A673 (cell line): ENCODE measurements at regions not wholly inside any gene's neighbourhood (a gene's known extent, or its start where the extent isn't known, plus 50 kb on each side); places are given as distances from the start of the nearest gene placed in this dataset.
"Not testable (repeated sequence)": the region's sequence is repeated elsewhere in the genome, so short reads cannot be mapped to it uniquely, and the experiment has no call there.

Experiments used
- BruUV-seq: library from RNA; stranded (reverse); fragments of 400-500 nt; replicated peaks from 2 replicates; lab custom pipeline; 2021; lab: Mats Ljungman, UMichigan
- CTCF ChIA-PET: fragments of 300-600 bp; sonication (Branson Sonifier 250); formaldehyde crosslinking; loops from one replicate; lab custom pipeline; 2022; ENCODE audit warnings: antibody characterized with exemption; lab: Charles Lee
- POLR2A ChIA-PET: fragments of 300-600 bp; sonication (Branson Sonifier 250); formaldehyde crosslinking; loops from one replicate; lab custom pipeline; 2022; ENCODE audit warnings: antibody characterized with exemption; ENCODE audit not compliant: low non-redundant PET; lab: Charles Lee
- DNase-seq: peaks from one replicate; pipeline ENCODE4 v3.0.0-alpha.2; 2015; ENCODE audit warnings: low spot score
- H3K27ac ChIP-seq: fragments of 200-600 bp; sonication (generic); 2 replicates; pipeline ENCODE4 v1.5.1; 2016; ENCODE audit warnings: mixed run types, low read depth, mild to moderate bottlenecking, mixed read lengths, antibody characterized with exemption, low read length; ENCODE audit not compliant: poor library complexity, severe bottlenecking
- H3K27me3 ChIP-seq: fragments of 200-600 bp; sonication (generic); replicated peaks from 2 replicates; pipeline ENCODE4 v1.6.1; 2017; ENCODE audit warnings: mixed run types, low read depth, mild to moderate bottlenecking, mixed read lengths, antibody characterized with exemption, low read length; ENCODE audit not compliant: insufficient read depth, poor library complexity
- H3K36me3 ChIP-seq: fragments of 200-600 bp; sonication (generic); 2 replicates; pipeline ENCODE4 v1.6.1; 2016; ENCODE audit warnings: mixed run types, mild to moderate bottlenecking, mixed read lengths, antibody characterized with exemption, low read length; ENCODE audit not compliant: insufficient read depth, poor library complexity, severe bottlenecking
- H3K4me1 ChIP-seq: fragments of 200-600 bp; sonication (generic); 2 replicates; pipeline ENCODE4 v1.6.1; 2017; ENCODE audit warnings: mixed run types, mild to moderate bottlenecking, mixed read lengths, antibody characterized with exemption, low read length; ENCODE audit not compliant: insufficient read depth, poor library complexity, severe bottlenecking
- H3K4me3 ChIP-seq: fragments of 200-600 bp; sonication (generic); 2 replicates; pipeline ENCODE4 v1.5.1; 2016; ENCODE audit warnings: low read depth, mixed run types, mild to moderate bottlenecking, mixed read lengths, low read length; ENCODE audit not compliant: poor library complexity, severe bottlenecking
- H3K9me3 ChIP-seq: fragments of 200-600 bp; sonication (generic); 2 replicates; pipeline ENCODE4 v1.6.1; 2016; ENCODE audit warnings: mixed run types, low read depth, mild to moderate bottlenecking, mixed read lengths, antibody characterized with exemption, low read length; ENCODE audit not compliant: poor library complexity, severe bottlenecking
- EZH2 ChIP-seq: fragments of 200-600 bp; sonication (generic); IDR thresholded peaks from 2 replicates; pipeline ENCODE4 v1.6.1; 2017; ENCODE audit warnings: borderline replicate concordance, low read depth, mild to moderate bottlenecking, mixed read lengths, antibody characterized with exemption, low read length; ENCODE audit not compliant: poor library complexity, severe bottlenecking
- intact Hi-C: fragments of 100-400 bp; cut with micrococcal nuclease; formaldehyde crosslinking; loops from one replicate; pipeline ENCODE4 v1.10.0; 2022; ENCODE audit not compliant: unreplicated experiment
- TF ChIP-seq, protein P1 (sequence below): fragments of 300-800, 200-600 bp; sonication (generic); conservative IDR thresholded peaks from 2 replicates; pipeline ENCODE4 v1.5.1; 2017; ENCODE audit warnings: low read depth, mild to moderate bottlenecking, antibody characterized with exemption, low read length, moderate library complexity, mixed read lengths

DNA sequence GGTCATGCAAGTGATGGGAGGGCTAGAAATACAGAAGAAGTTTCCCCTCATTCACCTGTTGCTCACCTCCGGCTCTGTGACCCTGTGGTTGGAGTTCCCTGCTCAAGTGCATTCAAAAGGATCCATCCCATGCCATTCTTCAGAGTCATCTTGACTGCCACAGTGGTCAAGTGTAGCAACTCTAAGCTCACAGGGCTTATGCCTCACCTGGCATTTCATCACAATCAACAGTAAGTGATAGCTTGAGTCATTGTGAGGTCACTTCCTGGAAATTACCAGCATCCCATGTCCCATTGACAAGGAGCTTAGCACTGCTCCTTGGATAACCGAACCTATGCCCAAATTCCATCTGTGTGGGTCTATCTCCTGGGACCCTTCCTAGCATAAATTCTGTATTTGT lies 55.6 kb downstream of the OR4C45 start:
- Histone ChIP-seq H3K4me3 (no peak overlapping the region), H3K9me3 (peaks cover 37% of the 10 kb centered on the region), H3K27me3 (no peaks in the 10 kb centered on the region), H3K4me1 (no peaks in the 10 kb centered on the region), H3K36me3 (no peaks in the 10 kb centered on the region), H3K27ac (no peak overlapping the region)
- BruUV-seq: no TSS peak
- intact Hi-C loops: no loop called here
- TF ChIP-seq, protein P1, sequence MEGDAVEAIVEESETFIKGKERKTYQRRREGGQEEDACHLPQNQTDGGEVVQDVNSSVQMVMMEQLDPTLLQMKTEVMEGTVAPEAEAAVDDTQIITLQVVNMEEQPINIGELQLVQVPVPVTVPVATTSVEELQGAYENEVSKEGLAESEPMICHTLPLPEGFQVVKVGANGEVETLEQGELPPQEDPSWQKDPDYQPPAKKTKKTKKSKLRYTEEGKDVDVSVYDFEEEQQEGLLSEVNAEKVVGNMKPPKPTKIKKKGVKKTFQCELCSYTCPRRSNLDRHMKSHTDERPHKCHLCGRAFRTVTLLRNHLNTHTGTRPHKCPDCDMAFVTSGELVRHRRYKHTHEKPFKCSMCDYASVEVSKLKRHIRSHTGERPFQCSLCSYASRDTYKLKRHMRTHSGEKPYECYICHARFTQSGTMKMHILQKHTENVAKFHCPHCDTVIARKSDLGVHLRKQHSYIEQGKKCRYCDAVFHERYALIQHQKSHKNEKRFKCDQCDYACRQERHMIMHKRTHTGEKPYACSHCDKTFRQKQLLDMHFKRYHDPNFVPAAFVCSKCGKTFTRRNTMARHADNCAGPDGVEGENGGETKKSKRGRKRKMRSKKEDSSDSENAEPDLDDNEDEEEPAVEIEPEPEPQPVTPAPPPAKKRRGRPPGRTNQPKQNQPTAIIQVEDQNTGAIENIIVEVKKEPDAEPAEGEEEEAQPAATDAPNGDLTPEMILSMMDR: no peak
- no peak for TF ChIP-seq EZH2
- ChIA-PET CTCF (no interaction called here), POLR2A (no interaction called here)
- DNase-seq: no peak

GRCh38 chr11:50098186-50098725 lies 65.6 kb downstream of the OR4C45 start:
- no peaks in the 10 kb centered on the region for H3K27me3 ChIP-seq
- no TSS peak for BruUV-seq
- H3K27ac ChIP-seq: no peak overlapping the region
- no peak for DNase-seq
- no peak overlapping the region for H3K4me3 ChIP-seq
- H3K4me1 ChIP-seq: no peaks in the 10 kb centered on the region
- CTCF ChIA-PET: no interaction called here
- POLR2A ChIA-PET: no interaction called here
- intact Hi-C loops: no loop called here
- no peak for TF ChIP-seq EZH2
- TF ChIP-seq, protein P1: no peak
- no peaks in the 10 kb centered on the region for H3K36me3 ChIP-seq
- peaks cover 47% of the 10 kb centered on the region for H3K9me3 ChIP-seq

- Histone ChIP-seq H3K27ac (no peak overlapping the region), H3K4me1 (no peaks in the 10 kb centered on the region), H3K4me3 (no peak overlapping the region), H3K27me3 (no peaks in the 10 kb centered on the region), H3K36me3 (no peaks in the 10 kb centered on the region), H3K9me3 (peaks cover 56% of the 10 kb centered on the region)
- ChIA-PET CTCF (no interaction called here), POLR2A (no interaction called here)
- TF ChIP-seq, protein P1: no peak
- TF ChIP-seq EZH2: no peak
- BruUV-seq: no TSS peak
- no peak for DNase-seq
- intact Hi-C loops: no loop called here
These were observed 70.2 kb downstream of the OR4C45 start for GRCh38 chr11:50102916-50103315.

DNA sequence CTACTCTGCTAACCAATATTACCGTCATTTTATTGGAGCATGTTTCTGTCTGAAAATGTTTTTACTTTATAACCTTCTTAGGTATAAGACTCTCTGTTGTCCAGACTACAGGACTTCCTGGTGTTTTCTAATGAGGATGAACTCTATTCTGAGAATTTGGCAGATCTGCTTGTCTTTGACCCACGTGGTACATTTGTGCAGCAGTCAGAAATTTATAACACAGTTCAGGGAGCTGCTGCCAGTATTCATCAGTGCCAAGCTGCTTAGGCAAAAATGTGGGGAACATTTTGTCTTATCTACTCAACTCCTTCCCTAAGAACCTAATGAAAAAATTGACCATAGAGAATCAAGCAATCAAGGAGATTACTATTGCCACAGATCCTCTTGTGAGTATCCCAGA lies 108.0 kb downstream of the OR4C45 start:
- H3K36me3 ChIP-seq, H3K27ac ChIP-seq, POLR2A ChIA-PET, CTCF ChIA-PET, intact Hi-C loops, H3K27me3 ChIP-seq, H3K4me3 ChIP-seq, BruUV-seq, H3K4me1 ChIP-seq, DNase-seq: not testable (repeated sequence)
- H3K9me3 ChIP-seq: peaks cover 17% of the 10 kb centered on the region

DNA sequence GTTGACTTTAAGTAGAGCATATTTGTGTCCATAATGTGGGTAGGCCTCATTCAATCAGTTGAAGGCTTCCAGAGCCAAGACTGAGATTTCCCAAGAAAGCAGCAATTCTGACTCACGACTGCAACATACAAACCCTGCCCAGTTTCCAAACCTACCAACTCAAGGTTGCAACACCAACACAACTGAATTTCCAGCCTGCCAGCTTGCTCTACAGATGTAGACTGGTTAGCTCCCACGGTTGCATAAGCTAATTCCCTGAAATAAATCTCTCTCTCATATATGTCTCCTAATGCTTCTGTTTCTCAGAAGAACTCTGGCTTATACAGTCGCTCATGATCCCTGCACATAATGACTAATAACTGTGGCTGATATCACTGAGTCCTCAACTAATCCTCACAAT lies 113.6 kb downstream of the OR4C45 start:
- H3K36me3 ChIP-seq, intact Hi-C loops, BruUV-seq, H3K27me3 ChIP-seq, H3K4me3 ChIP-seq, DNase-seq, H3K4me1 ChIP-seq, POLR2A ChIA-PET, CTCF ChIA-PET, H3K27ac ChIP-seq: not testable (repeated sequence)
- H3K9me3 ChIP-seq: peaks cover 16% of the 10 kb centered on the region

- H3K4me3 ChIP-seq, intact Hi-C loops, CTCF ChIA-PET, DNase-seq, POLR2A ChIA-PET, H3K4me1 ChIP-seq, H3K36me3 ChIP-seq, H3K27me3 ChIP-seq, BruUV-seq, H3K27ac ChIP-seq: not testable (repeated sequence)
- H3K9me3 ChIP-seq: peaks cover 16% of the 10 kb centered on the region
These were observed 115.3 kb downstream of the OR4C45 start for GRCh38 chr11:50147946-50148345.
